Panc1 (cell line): ENCODE measurements at regions not wholly inside any gene's neighbourhood (a gene's known extent, or its start where the extent isn't known, plus 50 kb on each side); places are given as distances from the start of the nearest gene placed in this dataset.

Experiments used
- ATAC-seq: fragments of 200-7000 bp; cut with Tn5 transposase; 2 replicates; pipeline ENCODE4 v1.9.1; 2020; ENCODE audit warnings: mild to moderate bottlenecking, moderate library complexity
- BruUV-seq: library from RNA; stranded (reverse); fragments of 400-500 nt; replicated peaks from 2 replicates; lab custom pipeline; 2021; lab: Mats Ljungman, UMichigan
- CTCF ChIA-PET: fragments of 300-600 bp; sonication (Branson Sonifier 250); formaldehyde crosslinking; loops from one replicate; lab custom pipeline; 2022; ENCODE audit warnings: antibody characterized with exemption; lab: Charles Lee
- POLR2A ChIA-PET: fragments of 300-600 bp; sonication (Branson Sonifier 250); formaldehyde crosslinking; loops from one replicate; lab custom pipeline; 2022; ENCODE audit warnings: antibody characterized with exemption; lab: Charles Lee
- DNase-seq: peaks from one replicate; pipeline ENCODE4 v3.0.0-alpha.2; 2010; ENCODE audit warnings: low read depth, low spot score
- H3K27ac ChIP-seq: 2 replicates; pipeline ENCODE4 v1.5.1; 2011; ENCODE audit warnings: mild to moderate bottlenecking, low read length, inconsistent platforms
- H3K27me3 ChIP-seq: fragments of 200-500 bp; sonication (Bioruptor generic); 2 replicates; pipeline ENCODE4 v1.6.0; 2014; ENCODE audit warnings: low read length, inconsistent platforms; ENCODE audit not compliant: control insufficient read depth, insufficient read depth
- H3K36me3 ChIP-seq: fragments of 200-500 bp; sonication (Bioruptor generic); 2 replicates; pipeline ENCODE4 v1.5.1; 2014; ENCODE audit warnings: inconsistent platforms, mild to moderate bottlenecking, low read length, moderate library complexity; ENCODE audit not compliant: control insufficient read depth, insufficient read depth
- H3K4me1 ChIP-seq: 2 replicates; pipeline ENCODE4 v1.5.1; 2011; ENCODE audit warnings: inconsistent platforms, mild to moderate bottlenecking, low read length, moderate library complexity; ENCODE audit not compliant: control insufficient read depth, insufficient read depth
- H3K4me3 ChIP-seq, 2 experiments: 2 replicates each; pipeline ENCODE4 v1.5.1; 2011 to 2012; ENCODE audit warnings: low read depth in 2 of 2, low read length in 2 of 2, mild to moderate bottlenecking in 2 of 2, inconsistent platforms in 1 of 2, moderate library complexity in 1 of 2
- H3K9me3 ChIP-seq: fragments of 200-500 bp; sonication (Bioruptor generic); 2 replicates; pipeline ENCODE4 v1.5.1; 2014; ENCODE audit warnings: low read depth, mild to moderate bottlenecking, inconsistent platforms, low read length, moderate library complexity; ENCODE audit not compliant: control insufficient read depth, insufficient read depth
- POLR2AphosphoS5 ChIP-seq: IDR thresholded peaks from 2 replicates; pipeline ENCODE4 v1.6.1; 2012; ENCODE audit warnings: mild to moderate bottlenecking, low read depth, low read length, moderate library complexity
- REST ChIP-seq, 2 experiments: IDR thresholded peaks; 2 replicates each; pipeline ENCODE4 v1.6.1; 2011 to 2012; ENCODE audit warnings: low read depth in 2 of 2, control low read depth in 1 of 2, low read length in 1 of 2, mild to moderate bottlenecking in 1 of 2, moderate library complexity in 1 of 2; ENCODE audit not compliant: insufficient read depth in 1 of 2
- TCF7L2 ChIP-seq: IDR thresholded peaks from 2 replicates; pipeline ENCODE4 v1.6.1; 2011; ENCODE audit warnings: mild to moderate bottlenecking, low read depth, low read length, inconsistent platforms
- in situ Hi-C: cut with HindIII; loops from 2 replicates; pipeline ENCODE4 v1.10.0; 2016; ENCODE audit warnings: low sequenced_read_pairs, low pct_unique_long_range_greater_than_20kb
- intact Hi-C: fragments of 100-400 bp; cut with micrococcal nuclease; formaldehyde crosslinking; loops from one replicate; pipeline ENCODE4 v1.10.0; 2022; ENCODE audit not compliant: unreplicated experiment
- TF ChIP-seq, protein P1 (sequence below): fragments of 450-650 bp; IDR thresholded peaks from 2 replicates; pipeline ENCODE4 v1.5.1; 2017; ENCODE audit warnings: mild to moderate bottlenecking

- POLR2A ChIA-PET = interaction anchor here (0.5 kb wide), 1 partner anchor 1348 kb away, joined by 3 read pairs; no protein-coding TSS in a partner anchor
- BruUV-seq = no TSS peak
- H3K27ac ChIP-seq = no peak overlapping the region
- H3K9me3 ChIP-seq = no peaks in the 10 kb centered on the region
- H3K27me3 ChIP-seq = no peaks in the 10 kb centered on the region
- DNase-seq = no peak
- H3K4me1 ChIP-seq = no peaks in the 10 kb centered on the region
- no peak for TF ChIP-seq POLR2AphosphoS5
- TF ChIP-seq, protein P1, sequence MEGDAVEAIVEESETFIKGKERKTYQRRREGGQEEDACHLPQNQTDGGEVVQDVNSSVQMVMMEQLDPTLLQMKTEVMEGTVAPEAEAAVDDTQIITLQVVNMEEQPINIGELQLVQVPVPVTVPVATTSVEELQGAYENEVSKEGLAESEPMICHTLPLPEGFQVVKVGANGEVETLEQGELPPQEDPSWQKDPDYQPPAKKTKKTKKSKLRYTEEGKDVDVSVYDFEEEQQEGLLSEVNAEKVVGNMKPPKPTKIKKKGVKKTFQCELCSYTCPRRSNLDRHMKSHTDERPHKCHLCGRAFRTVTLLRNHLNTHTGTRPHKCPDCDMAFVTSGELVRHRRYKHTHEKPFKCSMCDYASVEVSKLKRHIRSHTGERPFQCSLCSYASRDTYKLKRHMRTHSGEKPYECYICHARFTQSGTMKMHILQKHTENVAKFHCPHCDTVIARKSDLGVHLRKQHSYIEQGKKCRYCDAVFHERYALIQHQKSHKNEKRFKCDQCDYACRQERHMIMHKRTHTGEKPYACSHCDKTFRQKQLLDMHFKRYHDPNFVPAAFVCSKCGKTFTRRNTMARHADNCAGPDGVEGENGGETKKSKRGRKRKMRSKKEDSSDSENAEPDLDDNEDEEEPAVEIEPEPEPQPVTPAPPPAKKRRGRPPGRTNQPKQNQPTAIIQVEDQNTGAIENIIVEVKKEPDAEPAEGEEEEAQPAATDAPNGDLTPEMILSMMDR = no peak
- TF ChIP-seq REST (IDR thresholded peaks at IDR 0.05; ENCODE audit: insufficient read depth in 1 of 2, low read depth in 2 of 2, low read length in 1 of 2) = no peak
- no peak for TF ChIP-seq TCF7L2
- H3K4me3 ChIP-seq = no peak overlapping the region
- no peaks in the 10 kb centered on the region for H3K36me3 ChIP-seq
- ATAC-seq = no peak
- in situ Hi-C loops (no loop called here), intact Hi-C loops (no loop called here)
- CTCF ChIA-PET = no interaction called here
These were observed 125.6 kb downstream of the BANF2 start for GRCh38 chr20:17825252-17825959.

DNA sequence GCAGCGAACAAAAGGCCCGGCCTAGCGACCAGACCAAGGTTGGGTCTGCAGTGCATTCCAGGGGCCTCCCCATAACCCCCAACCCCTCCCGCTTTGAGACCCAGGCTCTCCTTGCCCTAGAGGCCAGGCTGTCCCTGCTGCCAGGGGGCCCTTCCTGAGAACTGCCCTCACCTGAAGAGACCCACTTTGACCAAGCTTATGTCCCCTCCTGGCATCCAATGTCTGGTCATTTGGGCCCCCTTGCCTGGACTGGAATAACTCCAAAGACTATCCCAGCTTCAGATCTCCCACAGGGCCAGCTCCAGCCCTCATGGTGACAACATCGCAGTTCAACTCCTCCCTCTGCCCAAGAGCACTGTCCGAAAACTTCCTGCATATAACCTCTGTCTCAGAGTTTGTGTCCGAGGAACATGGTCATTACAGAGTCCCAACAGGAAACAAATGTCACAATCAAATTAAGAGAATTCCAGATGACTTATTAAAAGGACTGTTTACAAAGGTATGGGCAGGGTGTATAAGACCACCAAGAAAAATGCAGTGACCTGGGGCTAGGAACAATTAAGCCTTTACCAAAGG lies 125.0 kb downstream of the BANF2 start:
- ATAC-seq (no peak), DNase-seq (no peak)
- intact Hi-C loops (no loop called here), in situ Hi-C loops (no loop called here)
- Histone ChIP-seq H3K9me3 (no peaks in the 10 kb centered on the region), H3K4me3 (no peak overlapping the region), H3K27ac (no peak overlapping the region), H3K27me3 (no peaks in the 10 kb centered on the region), H3K4me1 (no peaks in the 10 kb centered on the region), H3K36me3 (no peaks in the 10 kb centered on the region)
- ChIA-PET POLR2A (interaction anchor here (0.5 kb wide), 1 partner anchor 1349 kb away, joined by 3 read pairs; no protein-coding TSS in a partner anchor), CTCF (no interaction called here)
- no TSS peak for BruUV-seq
- TF ChIP-seq REST (IDR thresholded peaks at IDR 0.05; ENCODE audit: insufficient read depth in 1 of 2, low read depth in 2 of 2, low read length in 1 of 2) = no peak
